ENCODE measurements at regions not wholly inside any gene's neighbourhood (a gene's known extent, or its start where the extent isn't known, plus 50 kb on each side); places are given as distances from the start of the nearest gene placed in this dataset.

DNA sequence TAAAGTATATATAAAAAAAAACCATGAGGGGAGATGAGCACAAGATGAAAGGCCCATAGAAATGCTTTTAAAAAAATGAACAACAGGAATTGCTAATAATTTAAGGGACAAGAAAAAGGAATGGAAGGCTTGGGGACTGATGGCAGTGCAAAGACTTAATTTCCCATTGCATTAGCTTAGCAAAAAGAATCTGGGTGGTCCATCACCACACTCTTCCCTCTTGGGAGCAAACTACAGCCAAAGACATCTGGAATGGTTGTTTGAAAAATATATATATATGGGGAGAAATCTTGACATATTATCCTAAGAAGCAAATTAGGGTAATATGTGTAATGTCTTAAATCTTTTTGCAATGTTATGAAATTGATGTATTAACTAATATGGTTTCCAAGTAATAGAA, 727.1 kb downstream of the METTL15 start:
- TF ChIP-seq POLR2A (IDR thresholded peaks at IDR 0.05; ENCODE audit: low read depth, low read length) (no peak), POLR2AphosphoS5 (IDR thresholded peaks at IDR 0.05; ENCODE audit: low read depth, low read length) (no peak), SPI1 (IDR thresholded peaks at IDR 0.05; ENCODE audit: low read depth, low read length) (no peak), TAF1 (IDR thresholded peaks at IDR 0.05; ENCODE audit: low read depth, low read length) (no peak)
